ENCODE measurements at regions not wholly inside any gene's neighbourhood (a gene's known extent, or its start where the extent isn't known, plus 50 kb on each side); places are given as distances from the start of the nearest gene placed in this dataset.
"Not testable (repeated sequence)": the region's sequence is repeated elsewhere in the genome, so short reads cannot be mapped to it uniquely, and the experiment has no call there.

- no peak for FAIRE-seq
These were observed 219.0 kb upstream of the PROK2 start for GRCh38 chr3:72003936-72004335.

GRCh38 chr3:72001758-72002157 is 216.8 kb upstream of the PROK2 start:
- no peak for FAIRE-seq

- FAIRE-seq: no peak
These were observed 214.2 kb upstream of the PROK2 start for GRCh38 chr3:71998995-71999673.

GRCh38 chr3:71997066-71997653 is 212.2 kb upstream of the PROK2 start:
- FAIRE-seq: no peak

GRCh38 chr3:71994906-71995305 is 210.0 kb upstream of the PROK2 start:
- no peak for FAIRE-seq

GRCh38 chr3:71994203-71994602 is 209.3 kb upstream of the PROK2 start:
- FAIRE-seq: no peak

- FAIRE-seq: no peak
These were observed 206.7 kb upstream of the PROK2 start for GRCh38 chr3:71991681-71992080.

- no peak for FAIRE-seq
These were observed 206.1 kb upstream of the PROK2 start for GRCh38 chr3:71991046-71991445.

GRCh38 chr3:71990545-71990944 is 205.6 kb upstream of the PROK2 start:
- FAIRE-seq: no peak

GRCh38 chr3:71989165-71989564 is 204.2 kb upstream of the PROK2 start:
- no peak for FAIRE-seq

GRCh38 chr3:71987828-71988227 is 202.9 kb upstream of the PROK2 start:
- FAIRE-seq: no peak

- no peak for FAIRE-seq
These were observed 202.3 kb upstream of the PROK2 start for GRCh38 chr3:71987089-71987735.

GRCh38 chr3:71986606-71987005 is 201.7 kb upstream of the PROK2 start:
- no peak for FAIRE-seq

GRCh38 chr3:71984843-71985613 is 200.1 kb upstream of the PROK2 start:
- FAIRE-seq: no peak

- FAIRE-seq: no peak
These were observed 198.7 kb upstream of the PROK2 start for GRCh38 chr3:71983694-71984093.

- not testable (repeated sequence) for FAIRE-seq
These were observed 197.7 kb upstream of the PROK2 start for GRCh38 chr3:71982506-71983258.

GRCh38 chr3:71979175-71979574 is 194.2 kb upstream of the PROK2 start:
- no peak for FAIRE-seq

GRCh38 chr3:71978150-71978721 is 193.3 kb upstream of the PROK2 start:
- no peak for FAIRE-seq

- FAIRE-seq: no peak
These were observed 192.6 kb upstream of the PROK2 start for GRCh38 chr3:71977525-71977924.

- FAIRE-seq: no peak
These were observed 190.6 kb upstream of the PROK2 start for GRCh38 chr3:71975573-71975972.

GRCh38 chr3:71974786-71975185 is 189.8 kb upstream of the PROK2 start:
- no peak for FAIRE-seq

GRCh38 chr3:71973274-71974030 is 188.5 kb upstream of the PROK2 start:
- no peak for FAIRE-seq
